ENCODE measurements at regions not wholly inside any gene's neighbourhood (a gene's known extent, or its start where the extent isn't known, plus 50 kb on each side); places are given as distances from the start of the nearest gene placed in this dataset.
"Not testable (repeated sequence)": the region's sequence is repeated elsewhere in the genome, so short reads cannot be mapped to it uniquely, and the experiment has no call there.

DNA sequence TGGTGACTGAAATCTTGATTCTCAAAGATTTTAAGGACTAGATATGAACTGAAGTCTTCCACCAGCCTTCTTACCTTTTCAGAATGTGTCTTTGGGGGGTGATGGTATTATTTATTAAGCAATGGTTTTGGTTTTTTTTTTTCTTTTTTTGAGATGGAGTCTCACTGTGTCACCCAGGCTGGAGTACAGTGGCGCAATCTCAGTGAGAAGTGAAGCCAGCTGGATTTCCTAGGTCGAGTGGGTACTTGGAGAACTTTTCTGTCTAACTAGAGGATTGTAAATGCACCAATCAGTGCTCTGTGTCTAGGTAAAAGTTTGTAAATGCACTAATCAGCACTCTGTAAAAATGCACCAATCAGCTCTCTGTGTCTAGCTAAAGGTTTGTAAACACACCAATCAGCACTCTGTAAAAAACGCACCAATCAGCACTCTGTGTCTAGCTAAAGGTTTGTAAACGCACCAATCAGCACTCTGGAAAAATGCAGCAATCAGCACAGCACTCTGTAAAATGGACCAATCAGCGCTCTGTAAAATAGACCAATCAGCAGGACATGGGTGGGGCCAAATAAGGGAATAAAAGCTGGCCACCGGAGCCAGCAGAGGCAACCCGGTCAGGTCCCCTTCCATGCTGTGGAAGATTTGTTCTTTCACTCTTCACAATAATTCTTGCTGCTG lies 97.1 kb downstream of the COPRS start:
- not testable (repeated sequence) for DNase-seq; H3K9me3 ChIP-seq (replicated peaks); H3K36me3 ChIP-seq; H3K27me3 ChIP-seq; H3K4me1 ChIP-seq; H3K4me3 ChIP-seq; H3K27ac ChIP-seq

DNA sequence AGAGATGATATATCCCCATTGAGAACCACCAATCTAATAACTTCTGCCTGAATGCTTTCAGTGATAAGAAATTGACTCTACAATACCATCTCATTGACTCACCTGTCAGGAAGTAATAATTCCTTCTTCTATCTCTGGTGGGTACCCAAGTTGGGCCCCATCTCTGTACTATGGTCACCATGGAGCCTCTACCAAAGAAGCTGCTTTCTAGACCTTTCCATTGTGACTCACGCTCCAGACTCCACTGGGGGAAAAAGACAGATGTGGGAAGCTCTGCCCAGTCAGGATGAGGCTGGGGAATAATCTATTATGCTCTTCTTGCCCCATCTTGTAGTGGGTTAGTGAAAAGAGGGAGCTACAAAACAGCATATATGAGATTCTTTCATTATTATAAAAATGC lies 100.4 kb downstream of the COPRS start:
- Histone ChIP-seq H3K4me3 (no peak overlapping the region), H3K4me1 (no peaks in the 10 kb centered on the region), H3K9me3 (replicated peaks) (no peaks in the 10 kb centered on the region), H3K27ac (no peak overlapping the region), H3K36me3 (no peaks in the 10 kb centered on the region), H3K27me3 (peaks cover 8% of the 10 kb centered on the region; the same call in 1 of the 2 replicates)
- no peak for DNase-seq

DNA sequence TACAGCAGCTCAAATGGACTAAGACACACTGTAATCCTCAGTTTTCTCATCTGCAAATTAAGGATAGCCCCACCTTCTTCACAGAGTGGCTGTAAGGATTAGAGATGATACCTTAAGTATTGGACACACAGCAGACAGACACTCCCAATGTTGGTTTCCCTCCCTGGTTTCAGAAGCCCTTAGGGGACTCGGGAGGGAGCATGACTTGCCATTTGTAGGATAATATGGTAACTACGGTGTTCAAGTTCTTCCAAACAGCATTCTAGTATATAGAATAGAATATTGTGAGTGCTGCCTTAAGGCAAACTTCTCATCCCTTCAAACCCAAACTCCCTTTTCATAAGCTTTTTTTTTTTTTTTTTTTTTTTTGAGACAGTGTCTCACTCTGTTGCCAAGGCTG lies 101.9 kb downstream of the COPRS start:
- Histone ChIP-seq H3K4me1 (no peaks in the 10 kb centered on the region), H3K27ac (no peak overlapping the region), H3K9me3 (replicated peaks) (no peaks in the 10 kb centered on the region), H3K4me3 (no peak overlapping the region), H3K36me3 (no peaks in the 10 kb centered on the region), H3K27me3 (peaks cover 8% of the 10 kb centered on the region; the same call in 1 of the 2 replicates)
- no peak for DNase-seq

DNA sequence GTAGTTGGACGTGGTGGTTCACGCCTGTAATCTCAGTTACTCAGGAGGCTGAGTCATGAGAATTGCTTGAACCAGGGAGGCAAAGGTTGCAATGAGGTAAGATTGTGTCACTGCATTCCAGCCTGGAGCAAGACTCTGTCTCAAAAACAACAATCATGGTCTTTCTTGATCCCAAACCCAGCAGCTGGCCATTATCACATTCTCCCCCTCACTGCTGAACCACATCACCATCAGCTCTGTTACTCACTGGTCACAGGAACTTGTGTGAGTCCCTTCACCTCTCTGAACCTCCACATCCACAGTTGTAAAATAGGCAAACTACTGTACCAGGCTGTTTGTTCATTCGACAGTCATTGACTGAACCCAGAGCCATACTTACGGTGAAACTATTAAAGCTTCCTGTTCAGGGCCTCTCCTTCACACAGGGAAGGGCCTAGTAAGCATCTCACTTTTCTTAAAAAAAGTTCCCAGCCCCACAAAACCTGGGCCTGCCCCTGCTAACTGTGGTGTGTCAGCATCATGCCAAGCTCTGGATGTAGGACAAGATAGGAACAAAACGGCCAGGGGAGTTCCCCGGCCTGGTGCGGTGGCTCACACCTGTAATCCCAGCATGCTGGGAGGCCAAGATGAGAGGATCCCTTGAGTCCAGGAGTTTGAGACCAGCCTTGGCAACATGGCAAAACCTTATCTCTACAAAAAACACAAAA lies 104.7 kb downstream of the COPRS start:
- peak; percentile 11 to 15 for DNase-seq
- Histone ChIP-seq H3K4me1 (no peaks in the 10 kb centered on the region), H3K36me3 (no peaks in the 10 kb centered on the region), H3K27me3 (peaks cover 14% of the 10 kb centered on the region; the same call in 1 of the 2 replicates), H3K9me3 (replicated peaks) (no peaks in the 10 kb centered on the region), H3K27ac (no peak overlapping the region), H3K4me3 (no peak overlapping the region)

DNA sequence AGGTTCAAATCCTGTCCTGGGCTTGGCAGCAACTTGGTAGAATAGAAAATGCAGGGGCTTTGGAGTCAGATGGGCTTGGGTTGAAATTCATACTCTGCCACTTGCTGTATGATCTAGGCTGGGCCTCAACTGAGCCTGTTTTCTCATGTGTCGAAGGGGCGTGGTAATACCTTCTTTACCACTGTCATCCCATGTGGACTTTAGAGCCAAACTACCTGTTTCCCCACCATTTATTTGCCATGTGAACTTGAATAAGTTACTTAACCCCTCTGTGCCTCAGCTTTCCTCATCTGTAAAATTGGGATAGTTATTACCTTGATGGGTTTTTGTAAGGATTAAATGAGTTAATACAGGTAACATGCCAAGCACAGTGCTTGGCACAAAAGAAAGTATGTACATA lies 106.0 kb downstream of the COPRS start:
- Histone ChIP-seq H3K9me3 (replicated peaks) (no peaks in the 10 kb centered on the region), H3K27ac (no peak overlapping the region), H3K4me3 (no peak overlapping the region), H3K27me3 (peaks cover 16% of the 10 kb centered on the region; the same call in 1 of the 2 replicates), H3K4me1 (no peaks in the 10 kb centered on the region), H3K36me3 (no peaks in the 10 kb centered on the region)
- no peak for DNase-seq

DNA sequence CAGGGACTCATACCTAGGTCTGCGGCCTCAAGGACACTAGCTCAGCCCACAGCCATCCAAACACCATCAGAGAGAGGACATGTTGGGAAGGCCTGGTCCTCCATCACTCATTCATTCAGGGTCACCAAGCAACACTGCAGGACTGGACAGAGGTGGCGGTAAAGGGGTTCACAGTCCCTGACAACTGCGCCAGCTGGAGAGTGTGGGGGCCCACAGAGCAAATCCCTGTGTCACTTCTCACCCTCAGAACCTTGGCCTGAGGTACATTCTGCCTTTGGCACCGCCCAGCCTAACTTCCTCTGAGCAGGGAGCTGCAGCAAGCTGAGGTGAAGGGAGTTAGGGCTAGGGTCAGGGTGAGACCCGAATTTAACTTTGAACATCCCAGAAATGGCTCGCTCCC lies 106.5 kb downstream of the COPRS start:
- Histone ChIP-seq H3K9me3 (replicated peaks) (no peaks in the 10 kb centered on the region), H3K27me3 (peaks cover 12% of the 10 kb centered on the region; the same call in 1 of the 2 replicates), H3K36me3 (no peaks in the 10 kb centered on the region), H3K4me3 (no peak overlapping the region), H3K4me1 (no peaks in the 10 kb centered on the region), H3K27ac (no peak overlapping the region)
- DNase-seq = no peak

DNA sequence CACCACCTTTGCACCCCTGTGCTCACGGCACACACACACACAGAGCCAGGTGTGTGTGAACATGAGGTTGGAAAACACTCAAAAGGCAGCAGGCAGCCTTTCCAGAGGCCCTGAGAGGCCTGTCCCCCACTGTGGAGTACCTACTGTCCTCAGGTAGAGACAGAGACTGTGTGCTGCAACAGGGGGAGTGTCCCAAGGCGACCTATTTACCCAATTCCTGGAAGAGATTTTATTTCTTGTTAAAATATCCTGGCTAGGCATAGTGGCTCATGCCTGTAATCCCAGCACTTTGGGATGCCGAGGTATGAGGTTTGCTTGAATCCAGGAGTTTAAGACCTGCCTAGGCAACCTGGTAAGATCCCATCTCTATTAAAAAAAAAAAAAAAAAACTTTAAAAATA lies 108.5 kb downstream of the COPRS start:
- no peak for DNase-seq
- Histone ChIP-seq H3K4me3 (no peak overlapping the region), H3K36me3 (no peaks in the 10 kb centered on the region), H3K4me1 (no peaks in the 10 kb centered on the region), H3K27me3 (0 out of 2 replicates have a peak, but pooled peaks cover 11% of the 10 kb centered on the region), H3K27ac (no peak overlapping the region), H3K9me3 (replicated peaks) (no peaks in the 10 kb centered on the region)

DNA sequence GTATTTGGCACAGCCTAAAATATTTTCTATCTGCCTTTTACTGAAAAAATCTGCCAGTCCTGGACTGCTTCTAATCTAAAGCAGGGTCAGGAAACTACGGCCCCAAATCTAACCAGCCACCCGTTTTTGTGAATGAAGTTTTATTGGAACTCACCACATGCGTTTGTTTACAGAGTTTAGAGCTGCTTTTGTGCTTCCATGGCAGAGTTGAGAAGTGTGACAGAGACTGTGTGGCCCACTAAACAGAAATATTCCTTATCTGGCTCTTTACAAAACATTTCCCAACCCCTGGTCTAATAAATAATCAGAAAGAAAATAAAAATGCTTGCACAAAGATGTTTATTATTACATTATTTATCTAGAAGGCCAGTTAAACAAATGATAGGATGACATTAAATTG lies 110.2 kb downstream of the COPRS start:
- Histone ChIP-seq H3K27me3 (0 out of 2 replicates have a peak, but pooled peaks cover 11% of the 10 kb centered on the region), H3K36me3 (no peaks in the 10 kb centered on the region), H3K27ac (no peak overlapping the region), H3K4me1 (no peaks in the 10 kb centered on the region), H3K4me3 (no peak overlapping the region), H3K9me3 (replicated peaks) (no peaks in the 10 kb centered on the region)
- no peak for DNase-seq

DNA sequence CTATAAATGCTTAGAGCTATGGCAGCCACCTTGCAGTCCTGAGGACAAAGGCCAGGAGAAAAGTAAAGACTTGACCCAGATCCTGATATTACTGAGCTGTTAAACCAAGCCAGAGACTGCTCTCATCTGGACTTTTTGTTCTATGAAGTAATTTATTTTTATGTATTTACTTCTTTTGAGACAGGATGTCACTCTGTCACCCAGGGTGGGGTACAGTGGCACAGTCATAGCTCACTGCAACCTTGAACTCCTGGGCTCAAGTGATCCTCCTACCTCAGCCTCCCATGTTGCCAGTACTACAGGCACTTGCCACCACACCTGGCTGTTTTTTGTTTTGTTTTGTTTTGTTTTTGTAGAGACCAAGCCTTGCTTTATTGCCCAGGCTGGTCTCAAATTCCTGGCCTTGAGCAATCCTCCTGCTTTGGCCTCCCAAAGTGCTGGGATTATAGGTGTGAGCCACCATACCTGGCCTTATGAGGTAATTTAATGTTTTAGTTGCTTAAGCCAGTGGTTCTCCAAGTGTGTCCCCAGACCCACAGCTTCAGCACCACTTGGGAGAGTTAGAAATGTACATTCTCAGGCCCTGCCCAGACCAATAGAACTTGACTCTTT lies 112.1 kb downstream of the COPRS start:
- no peaks in the 10 kb centered on the region for H3K4me1 ChIP-seq
- H3K36me3 ChIP-seq = no peaks in the 10 kb centered on the region
- H3K27ac ChIP-seq = no peak overlapping the region
- no peaks in the 10 kb centered on the region for H3K9me3 ChIP-seq (replicated peaks)
- DNase-seq = no peak
- no peak overlapping the region for H3K4me3 ChIP-seq
- H3K27me3 ChIP-seq = 0 out of 2 replicates have a peak, but pooled peaks cover 11% of the 10 kb centered on the region

DNA sequence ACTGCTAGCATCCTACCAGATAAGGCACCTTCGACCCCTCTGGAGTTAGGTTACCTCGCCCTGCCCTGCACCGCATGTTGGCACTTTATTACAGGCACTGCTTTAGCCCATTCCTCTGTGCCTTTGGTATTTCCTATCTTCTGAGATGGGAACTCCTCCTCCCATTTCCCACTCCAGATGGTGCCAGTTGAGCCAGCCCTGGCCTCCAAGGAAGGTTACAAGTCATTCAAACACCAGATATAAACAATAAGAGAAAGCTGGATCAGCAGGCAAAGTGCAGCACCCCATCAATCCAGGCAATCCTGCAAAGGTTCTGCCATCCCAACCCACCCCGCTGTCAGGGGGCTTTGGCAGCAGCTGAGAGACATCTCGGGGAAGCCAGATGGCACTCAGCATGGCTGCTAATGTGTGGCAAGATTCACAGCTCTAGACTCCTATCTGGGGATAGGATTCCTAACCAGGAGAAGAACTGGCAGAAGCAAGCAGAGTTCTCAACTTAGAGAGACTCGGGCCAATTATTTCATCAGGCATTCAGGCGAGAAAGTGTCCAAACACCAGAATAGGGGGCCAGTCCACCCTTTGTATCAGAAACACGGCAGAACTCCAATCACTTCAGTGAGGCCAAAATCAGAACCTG lies 113.0 kb downstream of the COPRS start:
- Histone ChIP-seq H3K27ac (no peak overlapping the region), H3K9me3 (replicated peaks) (no peaks in the 10 kb centered on the region), H3K4me1 (no peaks in the 10 kb centered on the region), H3K27me3 (0 out of 2 replicates have a peak, but pooled peaks cover 11% of the 10 kb centered on the region), H3K36me3 (no peaks in the 10 kb centered on the region), H3K4me3 (no peak overlapping the region)
- no peak for DNase-seq

DNA sequence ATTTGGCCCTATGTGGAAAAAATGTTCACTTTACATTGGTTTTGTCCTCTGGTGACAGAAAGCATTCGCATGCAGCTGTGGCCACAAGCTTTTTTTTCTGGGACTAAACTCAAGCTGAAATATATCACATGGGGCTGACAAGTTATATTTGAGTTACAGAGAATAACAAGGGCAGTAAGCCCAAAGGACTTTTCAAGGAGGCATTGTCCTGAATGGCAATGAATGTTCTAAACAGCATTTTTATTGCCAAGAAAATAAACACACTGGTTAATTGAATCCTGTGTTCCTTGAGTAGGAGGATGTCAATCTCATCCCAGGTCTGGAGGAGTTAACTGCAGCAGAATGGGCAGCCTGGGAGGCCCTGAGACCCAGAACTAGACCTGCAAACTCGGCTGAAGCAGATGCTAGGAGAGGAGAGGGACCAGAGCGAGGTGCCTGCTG lies 114.5 kb downstream of the COPRS start:
- Histone ChIP-seq H3K9me3 (replicated peaks) (no peaks in the 10 kb centered on the region), H3K36me3 (no peaks in the 10 kb centered on the region), H3K4me1 (no peaks in the 10 kb centered on the region), H3K27me3 (0 out of 2 replicates have a peak, but pooled peaks cover 5% of the 10 kb centered on the region), H3K4me3 (no peak overlapping the region), H3K27ac (no peak overlapping the region)
- DNase-seq = no peak

DNA sequence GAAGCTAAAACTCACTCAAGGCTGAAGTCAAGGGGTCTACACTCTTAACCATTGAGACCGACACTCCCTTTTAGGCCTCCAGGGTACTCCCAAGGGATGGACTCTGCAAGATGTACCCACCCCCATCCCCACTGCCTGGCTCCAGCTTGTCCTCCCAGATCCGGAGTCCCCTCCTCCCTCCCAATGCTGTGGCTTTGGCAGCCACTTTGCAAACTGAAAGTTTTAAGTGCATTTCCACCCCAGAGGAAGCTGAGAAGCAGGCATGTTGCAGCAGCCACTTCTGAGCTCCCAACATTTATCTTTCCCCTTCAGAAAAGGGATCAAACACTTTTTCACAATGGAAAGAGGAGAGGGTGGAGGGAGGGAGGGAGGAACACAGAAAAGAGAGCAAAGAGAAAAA lies 115.2 kb downstream of the COPRS start:
- Histone ChIP-seq H3K36me3 (no peaks in the 10 kb centered on the region), H3K9me3 (replicated peaks) (no peaks in the 10 kb centered on the region), H3K27me3 (no peaks in the 10 kb centered on the region), H3K4me3 (no peak overlapping the region), H3K27ac (no peak overlapping the region), H3K4me1 (no peaks in the 10 kb centered on the region)
- no peak for DNase-seq

DNA sequence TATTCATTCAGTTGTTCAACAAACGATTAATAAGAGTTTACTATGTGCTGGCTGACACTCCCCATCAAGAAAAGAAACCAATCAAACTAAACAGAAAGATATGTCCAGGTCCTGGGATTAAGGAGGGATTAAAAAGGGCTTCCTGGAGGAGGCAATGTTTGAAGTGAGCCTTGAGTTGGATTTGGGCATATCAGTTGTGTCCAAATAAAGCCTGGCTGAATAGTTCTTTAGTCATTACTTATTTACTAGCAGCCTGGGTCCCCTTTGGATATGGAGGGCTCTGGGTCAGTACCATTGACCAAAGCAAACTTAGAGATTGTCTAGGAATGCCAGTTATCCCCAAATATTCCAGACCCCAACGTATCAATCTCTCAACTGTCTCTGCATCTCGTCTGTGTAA lies 117.7 kb downstream of the COPRS start:
- no peak for DNase-seq
- Histone ChIP-seq H3K27ac (no peak overlapping the region), H3K4me3 (no peak overlapping the region), H3K27me3 (no peaks in the 10 kb centered on the region), H3K9me3 (replicated peaks) (no peaks in the 10 kb centered on the region), H3K4me1 (no peaks in the 10 kb centered on the region), H3K36me3 (no peaks in the 10 kb centered on the region)

DNA sequence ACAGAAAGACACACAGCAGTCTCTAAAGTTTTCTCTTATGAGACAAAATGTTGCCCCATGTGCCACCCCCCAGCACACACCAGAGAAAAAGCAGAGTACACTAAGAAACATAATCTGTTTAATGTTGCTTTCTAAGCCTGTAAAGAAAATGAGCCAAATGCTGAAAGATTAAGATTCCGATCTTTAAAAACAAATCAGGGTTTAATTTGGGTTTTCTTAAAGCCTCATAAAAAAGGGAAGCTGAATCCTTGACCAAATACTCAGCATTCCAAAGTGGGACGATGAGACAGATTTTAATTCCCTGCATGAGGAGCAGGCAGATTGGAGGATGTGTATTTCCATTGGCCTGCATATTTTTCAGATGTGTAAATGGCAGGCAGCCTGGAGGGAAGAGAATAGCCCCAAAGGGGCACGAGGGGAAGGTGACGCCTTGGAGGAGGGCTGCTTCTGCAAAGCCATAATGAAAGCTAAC lies 118.4 kb downstream of the COPRS start:
- DNase-seq = no peak
- Histone ChIP-seq H3K9me3 (replicated peaks) (no peaks in the 10 kb centered on the region), H3K27me3 (no peaks in the 10 kb centered on the region), H3K27ac (no peak overlapping the region), H3K4me1 (no peaks in the 10 kb centered on the region), H3K36me3 (no peaks in the 10 kb centered on the region), H3K4me3 (no peak overlapping the region)

Data from SJCRH30 (cell line).